H1 (cell line): ENCODE measurements at regions not wholly inside any gene's neighbourhood (a gene's known extent, or its start where the extent isn't known, plus 50 kb on each side); places are given as distances from the start of the nearest gene placed in this dataset.

Experiments used
- CTCF ChIA-PET: fragments of 300-600 bp; sonication (Branson Sonifier 250); formaldehyde crosslinking; loops from one replicate; lab custom pipeline; 2021; ENCODE audit not compliant: partially characterized antibody; lab: Charles Lee
- POLR2A ChIA-PET: fragments of 300-600 bp; sonication (Branson Sonifier 250); formaldehyde crosslinking; loops from one replicate; lab custom pipeline; 2021; ENCODE audit warnings: inconsistent platforms; ENCODE audit not compliant: partially characterized antibody; lab: Charles Lee
- DNase-seq, 2 experiments: peaks; one replicate each; pipeline versions ENCODE4 v3.0.0 to v3.0.0-alpha.2; 2010 to 2022; ENCODE audit warnings: low spot score in 2 of 2, low read depth in 1 of 2, mixed read lengths in 1 of 2
- FAIRE-seq: peaks from 2 replicates; lab custom pipeline; 2011; peaks lifted over from hg19 to GRCh38; lab: Jason Lieb, UNC
- H2AFZ ChIP-seq: 2 replicates; pipeline ENCODE4 v1.8.1; 2012; ENCODE audit warnings: low read length, inconsistent platforms
- H2AK5ac ChIP-seq: 2 replicates; pipeline ENCODE4 v1.6.1; 2013; ENCODE audit warnings: low read depth, low read length
- H2BK120ac ChIP-seq: replicated peaks from 2 replicates; pipeline ENCODE3; 2013; ENCODE audit warnings: low read depth, low read length, inconsistent platforms
- H2BK12ac ChIP-seq: 2 replicates; pipeline ENCODE4 v1.6.1; 2013; ENCODE audit warnings: low read depth, low read length
- H2BK15ac ChIP-seq: 2 replicates; pipeline ENCODE4 v1.6.1; 2013; ENCODE audit warnings: low read length
- H2BK20ac ChIP-seq: 2 replicates; pipeline ENCODE4 v1.6.1; 2013; ENCODE audit warnings: low read length
- H2BK5ac ChIP-seq: 2 replicates; pipeline ENCODE4 v1.6.1; 2013; ENCODE audit warnings: low read depth, low read length
- H3K14ac ChIP-seq: 2 replicates; pipeline ENCODE4 v1.6.1; 2013; ENCODE audit warnings: inconsistent platforms; ENCODE audit not compliant: insufficient read length
- H3K18ac ChIP-seq: 2 replicates; pipeline ENCODE4 v1.6.1; 2013; ENCODE audit warnings: low read length; ENCODE audit errors: extremely low read depth
- H3K23ac ChIP-seq: 2 replicates; pipeline ENCODE4 v1.6.1; 2013; ENCODE audit warnings: inconsistent platforms; ENCODE audit not compliant: insufficient read length
- H3K23me2 ChIP-seq: 2 replicates; pipeline ENCODE4 v1.6.1; 2013; ENCODE audit warnings: low read depth, low read length
- H3K27ac ChIP-seq: 2 replicates; pipeline ENCODE4 v1.6.1; 2011; ENCODE audit warnings: low read depth, low read length, inconsistent platforms
- H3K27me3 ChIP-seq, 4 experiments: replicated peaks in 1 of 4; 1 replicate in 1 of 4; 2 replicates in 3 of 4; pipeline versions ENCODE4 v1.6.1 to v1.8.1; 2011 to 2013; ENCODE audit warnings: low read length in 3 of 4, mild to moderate bottlenecking in 3 of 4, inconsistent platforms in 2 of 4, mixed read lengths in 2 of 4, moderate library complexity in 1 of 4; ENCODE audit not compliant: control insufficient read depth in 3 of 4, insufficient read depth in 3 of 4; ENCODE audit errors: extremely low read depth in 1 of 4
- H3K36me3 ChIP-seq, 4 experiments: 2 replicates each; pipeline versions ENCODE4 v1.6.1 to v1.8.1; 2011 to 2013; ENCODE audit warnings: mild to moderate bottlenecking in 4 of 4, low read length in 3 of 4, moderate library complexity in 2 of 4, control low read depth in 1 of 4, inconsistent platforms in 1 of 4; ENCODE audit not compliant: insufficient read depth in 4 of 4, control insufficient read depth in 2 of 4
- H3K4ac ChIP-seq: replicated peaks from 2 replicates; pipeline ENCODE3; 2013; ENCODE audit warnings: low read length, low read depth, mixed read lengths, inconsistent platforms; ENCODE audit not compliant: insufficient read length
- H3K4me1 ChIP-seq, 4 experiments: replicated peaks in 1 of 4; 1 replicate in 1 of 4; 2 replicates in 3 of 4; pipeline versions ENCODE4 v1.6.1 to v1.8.1; 2011 to 2013; ENCODE audit warnings: low read length in 3 of 4, inconsistent platforms in 2 of 4, mixed read lengths in 1 of 4; ENCODE audit not compliant: insufficient read depth in 4 of 4, control insufficient read depth in 3 of 4
- H3K4me2 ChIP-seq, 2 experiments: 2 replicates each; pipeline versions ENCODE4 v1.6.1 to v1.8.1; 2011 to 2013; ENCODE audit warnings: low read depth in 2 of 2, low read length in 2 of 2, control low read depth in 1 of 2, inconsistent platforms in 1 of 2, mild to moderate bottlenecking in 1 of 2; ENCODE audit not compliant: insufficient read depth in 1 of 2
- H3K4me3 ChIP-seq, 4 experiments: fragments of 200-600, 300-600 bp in 1 of 4; sonication (generic), shearing (Covaris generic), sonication (Bioruptor Twin) in 1 of 4; 2 replicates each; pipeline versions ENCODE4 v1.5.1 to v1.8.1; 2011 to 2016; ENCODE audit warnings: low read length in 4 of 4, low read depth in 3 of 4, control low read depth in 2 of 4, inconsistent platforms in 2 of 4, mild to moderate bottlenecking in 2 of 4, mixed read lengths in 1 of 4, moderate library complexity in 1 of 4; ENCODE audit not compliant: insufficient read depth in 2 of 4; ENCODE audit errors: extremely low read depth in 1 of 4
- H3K56ac ChIP-seq: replicated peaks from 2 replicates; pipeline ENCODE3; 2013; ENCODE audit warnings: low read depth, mild to moderate bottlenecking, mixed read lengths, low read length, inconsistent platforms; ENCODE audit not compliant: insufficient read length
- H3K79me1 ChIP-seq: 2 replicates; pipeline ENCODE4 v1.6.1; 2013; ENCODE audit warnings: low read depth, low read length, control low read depth
- H3K79me2 ChIP-seq, 2 experiments: 2 replicates each; pipeline versions ENCODE4 v1.6.1 to v1.8.1; 2012 to 2013; ENCODE audit warnings: low read length in 2 of 2, mild to moderate bottlenecking in 2 of 2, inconsistent platforms in 1 of 2; ENCODE audit not compliant: insufficient read depth in 2 of 2, control insufficient read depth in 1 of 2
- H3K9ac ChIP-seq, 4 experiments: replicated peaks in 1 of 4; 1 replicate in 1 of 4; 2 replicates in 3 of 4; pipeline versions ENCODE4 v1.6.1 to v1.8.1; 2011 to 2013; ENCODE audit warnings: low read depth in 3 of 4, low read length in 3 of 4, control low read depth in 2 of 4, mild to moderate bottlenecking in 2 of 4, moderate library complexity in 2 of 4, inconsistent platforms in 1 of 4; ENCODE audit errors: extremely low read depth in 1 of 4
- H3K9me3 ChIP-seq, 2 experiments: 2 replicates each; pipeline versions ENCODE4 v1.6.1 to v1.8.1; 2012 to 2013; ENCODE audit warnings: mild to moderate bottlenecking in 2 of 2, moderate library complexity in 2 of 2, control low read depth in 1 of 2, inconsistent platforms in 1 of 2, low read depth in 1 of 2, low read length in 1 of 2, mixed read lengths in 1 of 2; ENCODE audit not compliant: insufficient read depth in 2 of 2
- H4K20me1 ChIP-seq, 2 experiments: replicated peaks in 1 of 2; 2 replicates each; pipeline versions ENCODE3 to v1.8.1; 2011 to 2013; ENCODE audit warnings: inconsistent platforms in 2 of 2, low read length in 2 of 2, mild to moderate bottlenecking in 1 of 2; ENCODE audit not compliant: insufficient read depth in 2 of 2, control insufficient read depth in 1 of 2
- H4K5ac ChIP-seq: 2 replicates; pipeline ENCODE4 v1.6.1; 2013; ENCODE audit warnings: low read length, low read depth, mixed read lengths, inconsistent platforms; ENCODE audit not compliant: insufficient read length
- H4K8ac ChIP-seq: 2 replicates; pipeline ENCODE4 v1.8.0; 2013; ENCODE audit warnings: mild to moderate bottlenecking, moderate library complexity, low read length, inconsistent platforms; ENCODE audit not compliant: insufficient read depth; ENCODE audit errors: extremely low read depth
- H4K91ac ChIP-seq: replicated peaks from 2 replicates; pipeline ENCODE3; 2013; ENCODE audit warnings: low read length, mixed read lengths, inconsistent platforms; ENCODE audit not compliant: insufficient read length
- CREB1 ChIP-seq: IDR thresholded peaks from 2 replicates; pipeline ENCODE4 v1.6.1; 2012; ENCODE audit warnings: inconsistent platforms
- EZH2 ChIP-seq: fragments of 200-600 bp; sonication (generic); IDR thresholded peaks from 2 replicates; pipeline ENCODE4 v1.7.1; 2012; ENCODE audit warnings: low read depth, mild to moderate bottlenecking, moderate library complexity, low read length, inconsistent platforms; ENCODE audit not compliant: severe bottlenecking
- HDAC6 ChIP-seq: IDR thresholded peaks from one replicate; pipeline ENCODE4 v1.7.1; 2012; ENCODE audit warnings: low read depth, mild to moderate bottlenecking, inconsistent platforms, low read length, moderate library complexity
- MAX ChIP-seq: IDR thresholded peaks from 2 replicates; pipeline ENCODE4 v1.6.1; 2012; ENCODE audit warnings: inconsistent platforms
- POU5F1 ChIP-seq: IDR thresholded peaks from 2 replicates; pipeline ENCODE4 v1.6.1; 2011; ENCODE audit warnings: low read depth, mild to moderate bottlenecking, low read length, moderate library complexity
- USF2 ChIP-seq: IDR thresholded peaks from 2 replicates; pipeline ENCODE4 v1.6.1; 2011; ENCODE audit warnings: low read length, improper control_type of control experiment
- WGBS, 2 experiments: shearing (Covaris generic) in 1 of 2; methylation state at CpG; one replicate each; pipeline versions ENCODE4 v1.1.6 to v1.1.7; 2013 to 2015; ENCODE audit warnings: low lambda C conversion rate in 2 of 2, mixed read lengths in 2 of 2, inconsistent platforms in 1 of 2, low coverage in 1 of 2, missing lambda C conversion rate in 1 of 2; ENCODE audit not compliant: insufficient replicate concordance in 2 of 2, insufficient coverage in 1 of 2, insufficient read length in 1 of 2; ENCODE audit errors: extremely low coverage in 1 of 2, missing lambda C conversion rate in 1 of 2; 5-methylcytosine and 5-hydroxymethylcytosine counted together

GRCh38 chr2:143955401-143956065 is 564.4 kb downstream of the ZEB2 start:
- Histone ChIP-seq H2AK5ac (no peak overlapping the region), H2BK15ac (no peak overlapping the region), H3K27me3 (no peaks in the 10 kb centered on the region), H4K8ac (no peak overlapping the region), H3K79me1 (no peaks in the 10 kb centered on the region), H3K9ac (no peak overlapping the region), H3K36me3 (no peaks in the 10 kb centered on the region), H2AFZ (no peak overlapping the region), H3K79me2 (no peaks in the 10 kb centered on the region), H3K14ac (no peak overlapping the region), H3K18ac (no peak overlapping the region), H3K4ac (no peak overlapping the region), H3K9me3 (no peaks in the 10 kb centered on the region), H2BK120ac (no peak overlapping the region), H3K4me3 (no peak overlapping the region), H3K4me1 (no peaks in the 10 kb centered on the region), H3K23ac (no peak overlapping the region), H3K4me2 (no peak overlapping the region), H3K23me2 (no peaks in the 10 kb centered on the region), H3K56ac (no peak overlapping the region), H4K20me1 (no peaks in the 10 kb centered on the region), H2BK20ac (no peak overlapping the region), H3K27ac (no peak overlapping the region), H4K5ac (no peak overlapping the region), H2BK12ac (no peak overlapping the region), H4K91ac (no peak overlapping the region), H2BK5ac (no peak overlapping the region)
- ChIA-PET POLR2A (no interaction called here), CTCF (no interaction called here)
- DNase-seq = no peak
- FAIRE-seq = no peak
- 82% methylated on average over 2 of the region's 2 CpGs; no CpG with 5 or more reads in 1 of the 2 experiments for WGBS, 2 experiments
- TF ChIP-seq HDAC6 = no peak
- no peak for TF ChIP-seq CREB1
- TF ChIP-seq EZH2 = no peak
- TF ChIP-seq MAX = no peak
- TF ChIP-seq USF2 = no peak
- no peak for TF ChIP-seq POU5F1
